Germinal center (tissue), 1 donor: ENCODE measurements at regions not wholly inside any gene's neighbourhood (a gene's known extent, or its start where the extent isn't known, plus 50 kb on each side); places are given as distances from the start of the nearest gene placed in this dataset.

Experiments
- DNase-seq: peaks from one replicate; pipeline ENCODE4 v3.0.0; 2012; ENCODE audit warnings: mixed read lengths, low spot score

DNA sequence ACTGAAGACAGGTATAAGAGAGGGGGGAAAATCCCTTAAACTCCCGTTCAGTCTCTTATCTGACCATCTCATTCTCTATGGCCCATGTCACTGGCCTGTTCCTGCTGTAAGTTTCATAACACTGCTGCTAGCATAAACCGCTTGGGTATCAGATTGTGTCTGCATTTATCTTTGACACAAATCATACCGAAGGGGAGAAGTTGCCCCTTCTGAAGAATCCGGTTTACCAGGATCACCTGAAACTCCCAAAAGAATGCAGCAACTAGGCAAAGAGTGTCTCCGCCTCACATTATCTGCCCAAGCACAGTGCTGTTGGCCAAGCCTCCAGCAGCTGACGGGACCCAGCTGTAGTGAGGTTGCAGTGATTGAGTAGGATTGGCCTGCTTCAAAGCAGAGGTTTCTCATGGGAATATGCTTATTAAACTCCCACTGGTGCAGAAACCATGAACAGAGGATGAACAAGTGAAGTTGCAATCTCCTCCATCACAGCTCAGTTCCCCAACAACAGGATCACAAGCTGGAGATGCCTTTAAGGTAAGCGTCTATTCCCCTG is 71.3 kb upstream of the PUDP start:
- DNase-seq = no peak

DNA sequence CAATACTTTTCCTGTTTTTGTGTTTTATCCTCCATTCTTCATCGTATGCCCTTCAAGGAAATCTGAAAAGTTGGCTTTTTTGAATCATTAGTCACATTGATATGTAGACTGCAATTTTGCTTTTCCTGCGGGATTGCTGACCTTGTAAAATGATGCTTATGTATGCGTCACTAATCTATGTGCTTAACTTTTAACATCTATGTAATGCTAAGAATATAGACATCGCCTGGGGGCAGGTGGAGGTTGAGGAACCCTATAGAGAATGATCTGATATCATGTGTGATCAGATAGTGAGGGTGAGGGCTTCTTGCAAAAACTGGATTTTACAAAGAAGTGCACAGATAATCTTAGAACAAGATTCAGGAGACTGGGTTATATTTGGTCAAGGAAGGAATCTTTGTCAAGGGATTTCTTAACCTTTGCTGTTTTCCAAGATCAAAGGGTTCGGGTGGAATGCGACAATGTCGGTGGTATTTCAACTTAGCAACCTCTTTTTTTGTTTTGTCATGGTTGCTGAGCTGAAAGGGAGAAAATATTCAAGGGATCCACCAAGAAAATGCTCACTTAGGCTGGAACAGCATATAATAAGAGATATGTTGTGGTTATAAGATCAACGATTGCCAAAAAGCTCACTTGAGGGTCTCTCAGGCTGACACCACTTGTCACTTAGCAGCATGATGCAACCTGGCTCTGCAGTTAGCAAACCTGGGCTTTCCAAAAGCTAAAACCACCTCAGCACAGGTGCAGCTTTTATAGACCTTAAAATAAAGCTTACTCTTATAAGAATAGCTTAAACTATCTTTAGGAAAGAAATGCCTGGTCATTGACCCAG is 70.6 kb upstream of the PUDP start:
- no peak for DNase-seq

DNA sequence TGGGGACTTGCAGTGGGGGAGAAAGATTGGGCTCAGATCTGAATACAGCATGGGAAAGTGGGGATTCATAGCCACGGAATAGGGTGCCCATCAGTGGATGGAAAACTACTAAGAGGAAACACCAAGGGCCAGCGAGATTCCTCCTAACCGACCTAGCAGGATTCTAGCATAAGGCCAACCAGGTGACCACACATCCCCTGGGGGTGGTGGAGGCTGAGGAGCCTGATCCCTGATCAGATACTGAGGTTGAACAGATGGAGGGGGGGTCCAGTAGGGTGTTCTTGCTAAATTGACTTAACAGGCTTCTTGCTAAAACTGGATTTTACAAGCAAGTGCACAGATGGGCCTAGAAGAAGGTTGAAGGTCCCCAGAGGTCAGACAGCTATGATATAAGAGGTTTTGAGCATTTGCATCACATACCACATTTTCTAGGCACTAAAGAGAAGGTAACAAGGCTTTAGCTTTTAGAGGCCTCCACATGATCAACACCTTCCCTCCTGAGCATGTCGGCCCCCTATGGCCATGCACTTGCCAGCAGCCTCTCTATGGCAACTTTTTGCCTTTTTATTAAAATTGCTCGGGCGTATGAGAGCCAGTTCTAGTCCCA is 69.1 kb upstream of the PUDP start:
- DNase-seq = no peak

DNA sequence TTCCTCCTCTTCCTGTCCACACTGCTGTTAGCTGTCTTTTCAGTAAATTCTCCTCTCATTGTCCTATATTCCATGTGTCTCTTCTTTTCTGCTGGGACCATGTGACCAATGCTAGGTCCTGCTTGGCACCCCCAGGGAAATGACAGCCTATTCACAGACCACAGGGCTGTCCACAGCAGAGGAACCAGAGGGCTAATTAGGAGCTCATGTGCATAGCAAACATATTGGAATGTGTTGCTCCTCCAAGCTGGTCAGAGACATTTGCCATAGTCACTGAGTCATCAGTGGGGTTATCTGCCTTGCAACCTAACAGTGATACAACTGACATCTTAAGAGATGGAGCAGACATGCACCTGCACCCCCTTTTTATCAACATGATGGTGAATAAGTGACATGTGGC is 67.9 kb upstream of the PUDP start:
- no peak for DNase-seq

DNA sequence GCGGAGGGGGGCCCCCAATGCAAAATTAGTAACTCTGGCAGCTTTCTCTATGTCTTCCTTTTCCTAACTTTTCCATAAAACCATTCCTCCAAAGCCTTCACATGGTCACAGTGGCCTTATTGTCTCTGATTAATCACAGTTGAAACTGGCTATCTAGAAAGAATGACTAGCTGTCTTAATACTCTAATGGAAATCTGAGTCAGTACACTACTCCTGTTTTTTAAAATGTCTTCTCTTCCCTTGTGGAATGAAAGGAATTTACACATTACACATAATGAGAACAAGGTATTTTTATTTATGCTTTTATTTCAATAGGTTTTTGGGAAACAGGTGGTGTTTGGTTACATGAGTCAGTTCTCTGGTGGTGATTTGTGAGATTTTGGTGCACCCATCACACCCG is 66.3 kb upstream of the PUDP start:
- no peak for DNase-seq

DNA sequence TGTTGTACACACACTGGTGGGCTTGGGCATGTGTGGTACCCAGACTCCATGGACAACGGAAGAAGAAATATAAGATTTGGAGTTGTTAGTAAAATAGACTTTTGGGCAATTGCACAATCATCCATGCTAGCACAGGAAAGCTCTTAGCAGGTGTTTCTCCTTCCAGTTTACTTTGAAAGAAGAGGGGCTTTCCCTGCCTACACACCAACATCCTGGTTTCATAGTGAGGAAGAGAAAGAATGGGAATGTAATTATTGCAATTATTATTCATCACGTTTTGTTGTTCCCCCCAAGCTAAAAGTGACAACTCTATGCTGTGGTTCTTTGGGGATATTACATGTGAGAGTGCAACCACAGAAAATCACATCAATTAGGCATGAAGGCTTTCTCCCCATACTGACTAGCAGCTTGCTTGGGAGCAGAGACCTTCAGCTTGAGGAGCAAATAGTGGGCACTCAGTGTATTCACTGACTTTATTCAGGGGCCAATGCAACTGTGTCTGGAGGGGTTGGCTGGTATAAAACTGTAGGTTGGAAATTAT is 57.2 kb upstream of the PUDP start:
- DNase-seq = no peak

DNA sequence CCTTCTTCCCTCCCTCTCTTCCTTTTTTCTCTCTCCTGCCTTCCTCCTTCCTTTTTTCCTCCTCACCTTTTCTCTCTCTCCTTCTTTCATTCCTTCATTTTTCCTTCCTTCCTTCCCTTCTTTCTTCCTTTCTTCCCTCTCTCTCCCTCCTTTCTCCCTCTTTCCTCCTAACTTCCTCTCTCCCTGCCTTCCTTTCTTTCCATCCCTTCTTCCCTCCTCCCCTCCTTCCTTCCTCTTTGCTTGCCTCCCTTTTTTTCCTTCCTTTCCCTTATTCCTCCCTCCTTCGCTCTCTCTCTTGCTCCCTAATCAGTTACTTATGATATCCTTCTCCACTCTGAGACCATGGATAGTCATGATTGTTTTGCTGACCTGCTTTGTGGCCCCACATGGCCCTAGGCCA is 56.7 kb upstream of the PUDP start:
- no peak for DNase-seq

DNA sequence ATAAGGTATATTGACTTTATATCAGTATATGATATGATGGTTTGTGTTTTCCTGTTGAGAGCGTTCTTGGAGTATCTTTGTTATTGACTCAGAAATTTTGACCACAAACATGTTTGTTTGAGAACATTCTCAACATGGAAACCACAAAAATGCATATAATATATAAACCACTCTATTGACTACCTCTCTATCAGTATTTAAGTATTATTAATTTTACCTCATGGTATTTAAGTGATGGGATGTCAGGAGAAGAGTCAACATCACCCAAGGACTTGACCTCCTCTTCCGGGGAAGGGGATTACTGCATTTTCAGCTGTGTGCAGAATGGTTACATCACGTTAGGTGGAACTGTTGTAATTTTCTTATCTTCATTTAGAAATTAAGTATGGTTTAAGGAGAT is 54.3 kb upstream of the PUDP start:
- no peak for DNase-seq

DNA sequence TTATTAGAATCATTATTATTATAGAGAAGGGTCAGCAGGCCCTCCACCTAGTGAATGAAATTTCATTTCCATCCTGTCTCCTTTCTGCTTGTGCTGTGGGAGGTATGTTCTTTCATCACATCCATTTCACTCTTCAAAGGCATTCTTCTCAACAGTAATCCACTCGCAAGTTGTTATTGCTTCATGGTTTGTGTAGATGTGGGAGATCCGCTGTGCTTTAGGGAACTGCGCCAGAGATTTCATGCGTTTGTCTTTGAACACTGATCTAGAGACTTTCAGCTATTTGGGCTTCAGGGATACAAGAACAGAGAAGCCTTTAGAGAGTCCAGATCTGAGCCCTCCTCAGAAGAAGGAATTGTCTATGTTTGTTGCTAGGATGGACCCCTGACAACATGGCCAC is 53.5 kb upstream of the PUDP start:
- DNase-seq = no peak

DNA sequence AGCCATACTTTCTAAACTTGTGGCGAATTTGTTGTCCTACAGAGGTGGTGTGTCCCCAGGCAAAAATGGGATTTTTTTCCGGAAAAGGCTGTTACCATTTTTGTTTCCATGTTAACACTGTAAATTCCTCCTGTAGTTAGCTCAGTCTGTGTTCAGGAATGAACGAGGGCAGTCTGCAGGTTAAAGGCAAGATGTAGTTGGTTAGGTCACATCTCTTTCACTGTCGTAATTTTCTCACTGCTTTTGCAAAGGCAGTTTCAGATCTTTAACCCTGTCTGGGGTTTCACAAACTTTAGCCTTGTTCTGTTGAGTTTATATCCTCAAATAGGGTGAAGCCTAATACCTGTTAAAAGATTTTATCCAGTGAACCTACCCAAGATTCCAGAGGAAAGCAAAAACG is 50.5 kb upstream of the PUDP start:
- DNase-seq = no peak
